Endothelial cell of umbilical vein (primary cell): ENCODE measurements at regions not wholly inside any gene's neighbourhood (a gene's known extent, or its start where the extent isn't known, plus 50 kb on each side); places are given as distances from the start of the nearest gene placed in this dataset.

Experiments
- EZH2 ChIP-seq: IDR thresholded peaks from 2 replicates; pipeline ENCODE4 v1.6.1; 2012; ENCODE audit warnings: borderline replicate concordance, low read depth, mild to moderate bottlenecking, moderate library complexity, low read length, inconsistent platforms; ENCODE audit not compliant: severe bottlenecking
- GATA2 ChIP-seq: IDR thresholded peaks from 2 replicates; pipeline ENCODE4 v1.7.0; 2011; ENCODE audit warnings: low read depth, mild to moderate bottlenecking, moderate library complexity, mixed read lengths, low read length; ENCODE audit not compliant: insufficient read length, insufficient read depth
- TF ChIP-seq, protein P1 (sequence below), 2 donors: IDR thresholded peaks; 1 replicate in 1 of 2; 2 replicates in 1 of 2; pipeline ENCODE4 v1.5.1; 2011; ENCODE audit warnings: low read length in 2 of 2, mild to moderate bottlenecking in 2 of 2, moderate library complexity in 2 of 2, control low read depth in 1 of 2, inconsistent platforms in 1 of 2, low read depth in 1 of 2; ENCODE audit not compliant: insufficient read depth in 1 of 2; ENCODE audit errors: extremely low read depth in 1 of 2

DNA sequence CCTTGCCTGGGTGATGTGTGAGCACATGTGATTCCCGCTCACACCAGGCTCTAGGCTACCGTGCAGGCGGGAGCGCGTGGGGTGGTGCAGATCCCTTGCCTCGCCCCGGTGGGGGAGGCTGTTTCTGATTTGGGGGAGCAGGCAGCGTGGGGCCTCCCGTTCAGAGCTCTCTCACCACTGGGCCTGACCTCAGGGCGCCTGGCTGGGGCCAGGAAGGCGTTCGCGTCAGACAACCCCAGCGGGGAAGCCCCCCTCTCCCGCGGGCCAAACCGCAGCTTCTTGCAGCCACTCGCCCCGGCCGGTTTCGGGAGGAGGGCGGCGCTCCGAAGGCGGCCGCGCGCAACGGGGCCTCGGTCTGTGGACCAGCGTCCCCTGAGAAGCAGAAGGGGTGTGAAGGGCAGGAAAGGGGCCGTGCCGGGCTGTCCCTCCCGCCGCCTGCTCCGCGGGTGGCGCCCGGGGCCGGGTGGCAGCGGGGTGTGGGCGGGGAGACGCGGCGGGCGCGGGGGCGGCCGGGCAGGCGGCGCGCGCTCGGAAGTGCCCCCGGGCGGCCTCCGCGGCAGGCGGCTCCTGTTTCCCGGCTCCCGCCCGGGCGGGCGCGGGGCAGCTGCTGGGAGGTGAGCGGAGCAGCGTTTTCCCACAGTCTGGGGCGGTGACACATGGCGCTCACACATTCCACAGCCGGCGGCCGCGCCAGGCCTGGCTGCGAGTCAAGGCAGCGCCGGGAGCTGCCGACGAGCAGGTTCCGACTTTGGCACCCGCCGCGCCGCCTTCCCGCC, 65.1 kb upstream of the HES1 start:
- TF ChIP-seq, protein P1, sequence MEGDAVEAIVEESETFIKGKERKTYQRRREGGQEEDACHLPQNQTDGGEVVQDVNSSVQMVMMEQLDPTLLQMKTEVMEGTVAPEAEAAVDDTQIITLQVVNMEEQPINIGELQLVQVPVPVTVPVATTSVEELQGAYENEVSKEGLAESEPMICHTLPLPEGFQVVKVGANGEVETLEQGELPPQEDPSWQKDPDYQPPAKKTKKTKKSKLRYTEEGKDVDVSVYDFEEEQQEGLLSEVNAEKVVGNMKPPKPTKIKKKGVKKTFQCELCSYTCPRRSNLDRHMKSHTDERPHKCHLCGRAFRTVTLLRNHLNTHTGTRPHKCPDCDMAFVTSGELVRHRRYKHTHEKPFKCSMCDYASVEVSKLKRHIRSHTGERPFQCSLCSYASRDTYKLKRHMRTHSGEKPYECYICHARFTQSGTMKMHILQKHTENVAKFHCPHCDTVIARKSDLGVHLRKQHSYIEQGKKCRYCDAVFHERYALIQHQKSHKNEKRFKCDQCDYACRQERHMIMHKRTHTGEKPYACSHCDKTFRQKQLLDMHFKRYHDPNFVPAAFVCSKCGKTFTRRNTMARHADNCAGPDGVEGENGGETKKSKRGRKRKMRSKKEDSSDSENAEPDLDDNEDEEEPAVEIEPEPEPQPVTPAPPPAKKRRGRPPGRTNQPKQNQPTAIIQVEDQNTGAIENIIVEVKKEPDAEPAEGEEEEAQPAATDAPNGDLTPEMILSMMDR (IDR thresholded peaks at IDR 0.05; ENCODE audit: extremely low read depth in 1 of 2, insufficient read depth in 1 of 2, low read depth in 1 of 2, low read length in 2 of 2): no peak
- TF ChIP-seq GATA2 (no peak), EZH2 (no peak)
